Lower leg skin (tissue), 4 donors: ENCODE measurements at regions not wholly inside any gene's neighbourhood (a gene's known extent, or its start where the extent isn't known, plus 50 kb on each side); places are given as distances from the start of the nearest gene placed in this dataset.

Experiments
- DNase-seq, 2 donors: peaks; one replicate each; pipeline ENCODE4 v3.0.0-alpha.2; 2019; ENCODE audit warnings: low spot score in 2 of 2
- H3K4me3 ChIP-seq: fragments of 200-600 bp; sonication (generic); 2 replicates; pipeline ENCODE4 v1.5.1; 2017; ENCODE audit warnings: mild to moderate bottlenecking, low read depth; ENCODE audit not compliant: poor library complexity, severe bottlenecking
- POLR2A ChIP-seq, 2 donors: fragments of 450-650 bp; IDR thresholded peaks; one replicate each; pipeline ENCODE4 v1.6.1; 2016 to 2017; ENCODE audit warnings: antibody characterized with exemption in 2 of 2, mild to moderate bottlenecking in 1 of 2, moderate library complexity in 1 of 2
- whole genome bisulfite sequencing, 2 donors: methylation state at CpG; one replicate each; pipeline ENCODE4 v1.1.5; 2018; 5-methylcytosine and 5-hydroxymethylcytosine counted together
- intact Hi-C: fragments of 100-400 bp; cut with DNase I; formaldehyde crosslinking; loops from one replicate; pipeline ENCODE4 v1.15.0; 2023; ENCODE audit warnings: low total_unique reads
- TF ChIP-seq, protein P1 (sequence below), 3 donors: fragments of 450-650 bp; IDR thresholded peaks; one replicate each; pipeline ENCODE4 v1.5.1; 2016; ENCODE audit warnings: antibody characterized with exemption in 3 of 3, mild to moderate bottlenecking in 3 of 3, moderate library complexity in 2 of 3

DNA sequence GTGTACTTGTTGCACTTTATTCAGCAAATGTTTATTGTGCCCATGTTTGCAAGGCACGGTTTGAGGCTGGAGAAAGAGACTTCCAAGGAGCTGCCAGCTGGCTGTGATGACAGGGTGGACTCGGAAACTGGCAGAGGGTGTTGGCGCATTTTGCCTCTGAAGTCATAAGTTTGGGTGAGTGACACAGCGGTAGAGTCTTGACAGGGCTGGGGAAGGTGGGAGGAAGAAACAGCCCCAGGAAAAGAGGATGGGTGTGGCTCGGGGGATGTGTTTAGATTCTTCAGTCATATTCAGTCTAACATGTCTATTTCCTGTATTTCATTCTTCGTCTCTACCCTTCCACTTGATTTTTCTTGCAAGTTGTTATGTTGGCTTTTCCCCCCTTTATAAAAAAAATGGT, 77.0 kb upstream of the STOX2 start:
- DNase-seq, result no peak
- no peak for TF ChIP-seq POLR2A (IDR thresholded peaks at IDR 0.05)
- TF ChIP-seq, protein P1, sequence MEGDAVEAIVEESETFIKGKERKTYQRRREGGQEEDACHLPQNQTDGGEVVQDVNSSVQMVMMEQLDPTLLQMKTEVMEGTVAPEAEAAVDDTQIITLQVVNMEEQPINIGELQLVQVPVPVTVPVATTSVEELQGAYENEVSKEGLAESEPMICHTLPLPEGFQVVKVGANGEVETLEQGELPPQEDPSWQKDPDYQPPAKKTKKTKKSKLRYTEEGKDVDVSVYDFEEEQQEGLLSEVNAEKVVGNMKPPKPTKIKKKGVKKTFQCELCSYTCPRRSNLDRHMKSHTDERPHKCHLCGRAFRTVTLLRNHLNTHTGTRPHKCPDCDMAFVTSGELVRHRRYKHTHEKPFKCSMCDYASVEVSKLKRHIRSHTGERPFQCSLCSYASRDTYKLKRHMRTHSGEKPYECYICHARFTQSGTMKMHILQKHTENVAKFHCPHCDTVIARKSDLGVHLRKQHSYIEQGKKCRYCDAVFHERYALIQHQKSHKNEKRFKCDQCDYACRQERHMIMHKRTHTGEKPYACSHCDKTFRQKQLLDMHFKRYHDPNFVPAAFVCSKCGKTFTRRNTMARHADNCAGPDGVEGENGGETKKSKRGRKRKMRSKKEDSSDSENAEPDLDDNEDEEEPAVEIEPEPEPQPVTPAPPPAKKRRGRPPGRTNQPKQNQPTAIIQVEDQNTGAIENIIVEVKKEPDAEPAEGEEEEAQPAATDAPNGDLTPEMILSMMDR (IDR thresholded peaks at IDR 0.05), result no peak
- WGBS, 2 donors, result 14 to 24% methylated on average over 6 of the region's 6 CpGs
- H3K4me3 ChIP-seq, result no peak overlapping the region
- intact Hi-C loops, result no loop called here

- 42 to 47% methylated on average over 3 of the region's 3 CpGs for WGBS, 2 donors
- TF ChIP-seq POLR2A (IDR thresholded peaks at IDR 0.05), result no peak
- TF ChIP-seq, protein P1 (IDR thresholded peaks at IDR 0.05), result no peak
- no peak for DNase-seq
- H3K4me3 ChIP-seq, result no peak overlapping the region
- intact Hi-C loops, result no loop called here
Observed at GRCh38 chr4:183828839-183829238, 76.3 kb upstream of the STOX2 start.

GRCh38 chr4:183830438-183830985, 74.6 kb upstream of the STOX2 start:
- 19 to 23% methylated on average over 2 of the region's 2 CpGs for WGBS, 2 donors
- TF ChIP-seq, protein P1 (IDR thresholded peaks at IDR 0.05), result no peak
- no peak for TF ChIP-seq POLR2A (IDR thresholded peaks at IDR 0.05)
- no peak for DNase-seq
- intact Hi-C loops, result no loop called here
- no peak overlapping the region for H3K4me3 ChIP-seq

- DNase-seq, result no peak
- no peak for TF ChIP-seq POLR2A (IDR thresholded peaks at IDR 0.05)
- TF ChIP-seq, protein P1 (IDR thresholded peaks at IDR 0.05), result no peak
- no peak overlapping the region for H3K4me3 ChIP-seq
- WGBS, 2 donors, result 37 to 38% methylated on average over 9 of the region's 9 CpGs
- intact Hi-C loops, result no loop called here
Observed at GRCh38 chr4:183831026-183831446, 74.1 kb upstream of the STOX2 start.

- WGBS, 2 donors, result 67 to 70% methylated on average over 5 of the region's 5 CpGs
- intact Hi-C loops, result no loop called here
- DNase-seq, result no peak
- TF ChIP-seq, protein P1 (IDR thresholded peaks at IDR 0.05), result no peak
- TF ChIP-seq POLR2A (IDR thresholded peaks at IDR 0.05), result no peak
- H3K4me3 ChIP-seq, result no peak overlapping the region
Observed at GRCh38 chr4:183831683-183832082, 73.4 kb upstream of the STOX2 start.
